ENCODE measurements at regions not wholly inside any gene's neighbourhood (a gene's known extent, or its start where the extent isn't known, plus 50 kb on each side); places are given as distances from the start of the nearest gene placed in this dataset.
"Not testable (repeated sequence)": the region's sequence is repeated elsewhere in the genome, so short reads cannot be mapped to it uniquely, and the experiment has no call there.

GRCh38 chr7:156509216-156509615, 131.4 kb upstream of the RNF32 start:
- no peak overlapping the region for H3K4me3 ChIP-seq (ENCODE audit: low read depth, low read length)
- no peak overlapping the region for H3K27ac ChIP-seq
- H3K9me3 ChIP-seq (ENCODE audit: severe bottlenecking): no peaks in the 10 kb centered on the region
- H3K36me3 ChIP-seq: no peaks in the 10 kb centered on the region
- DNase-seq: no peak
- H3K27me3 ChIP-seq (ENCODE audit: insufficient read depth, low read depth, severe bottlenecking): peaks cover 78% of the 10 kb centered on the region
- no peak for TF ChIP-seq CTCF (IDR thresholded peaks at IDR 0.05; ENCODE audit: low read depth, low read length)

DNA sequence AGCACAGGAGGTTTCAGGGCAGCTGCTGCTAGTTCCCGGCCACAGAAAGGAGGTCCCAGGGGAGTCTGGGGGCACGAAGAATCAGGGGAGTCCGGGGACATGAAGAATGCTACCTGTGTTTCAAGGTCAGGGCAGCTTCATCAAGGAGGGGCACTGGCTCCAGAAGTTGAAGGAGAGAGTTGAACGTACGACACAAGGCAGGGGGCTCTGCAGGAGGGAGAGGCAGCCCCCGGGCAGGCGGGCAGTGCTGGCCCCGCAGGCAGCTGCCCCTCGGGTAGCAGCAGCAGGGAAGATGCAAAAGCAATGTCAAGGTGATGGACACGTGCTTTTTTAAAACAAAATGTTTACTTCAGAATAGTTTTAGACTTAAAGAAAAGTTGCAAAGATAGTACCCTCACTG, 134.7 kb upstream of the RNF32 start:
- H3K36me3 ChIP-seq: no peaks in the 10 kb centered on the region
- no peak overlapping the region for H3K27ac ChIP-seq
- peaks cover 76% of the 10 kb centered on the region for H3K27me3 ChIP-seq (ENCODE audit: insufficient read depth, low read depth, severe bottlenecking)
- no peak for TF ChIP-seq CTCF (IDR thresholded peaks at IDR 0.05; ENCODE audit: low read depth, low read length)
- no peaks in the 10 kb centered on the region for H3K9me3 ChIP-seq (ENCODE audit: severe bottlenecking)
- no peak for DNase-seq
- H3K4me3 ChIP-seq (ENCODE audit: low read depth, low read length): no peak overlapping the region

DNA sequence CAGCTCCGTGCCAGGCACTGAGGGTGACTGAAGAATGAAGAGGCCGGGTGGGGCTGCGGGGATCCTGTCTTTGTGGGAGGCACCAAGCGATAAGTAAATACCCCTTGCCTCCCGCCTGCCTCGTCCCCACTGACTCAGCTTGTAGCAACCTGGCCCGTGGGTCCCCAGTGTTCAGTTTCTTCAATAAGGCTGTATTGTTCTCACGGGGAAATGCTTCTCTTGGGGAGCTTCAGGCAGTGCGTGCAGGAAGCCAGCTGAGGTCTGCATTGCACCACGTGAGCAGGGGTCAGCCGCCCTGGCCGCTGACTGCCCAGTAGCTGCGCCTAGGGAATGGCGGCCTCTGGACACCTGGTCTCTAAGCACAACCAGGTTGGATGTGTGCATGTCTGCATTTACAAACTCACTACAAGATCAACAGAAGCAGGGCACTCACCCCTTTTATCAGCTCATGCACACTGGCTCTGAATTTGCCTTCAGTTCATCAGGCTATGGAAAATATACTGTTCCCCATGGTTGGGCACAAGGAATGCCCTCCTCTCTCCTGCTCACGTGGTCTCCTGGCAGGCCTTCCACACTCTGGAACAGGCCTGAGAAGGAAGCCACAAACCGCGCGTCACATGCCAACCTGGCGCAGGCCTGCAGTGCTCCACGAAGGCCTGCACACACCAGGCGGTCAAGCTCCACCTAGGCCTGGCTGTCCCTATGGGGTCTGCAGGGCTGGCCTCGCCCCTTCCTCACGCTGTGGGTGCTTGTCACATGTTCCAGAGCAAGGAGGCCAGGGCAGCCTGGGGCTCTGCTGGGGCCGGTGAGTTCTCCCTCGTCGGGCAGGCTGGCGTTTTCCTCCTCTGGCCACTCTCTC, 135.7 kb upstream of the RNF32 start:
- no peak for TF ChIP-seq CTCF (IDR thresholded peaks at IDR 0.05; ENCODE audit: low read depth, low read length)
- no peaks in the 10 kb centered on the region for H3K36me3 ChIP-seq
- no peak overlapping the region for H3K27ac ChIP-seq
- no peak overlapping the region for H3K4me3 ChIP-seq (ENCODE audit: low read depth, low read length)
- H3K9me3 ChIP-seq (ENCODE audit: severe bottlenecking): no peaks in the 10 kb centered on the region
- H3K27me3 ChIP-seq (ENCODE audit: insufficient read depth, low read depth, severe bottlenecking): peaks cover 79% of the 10 kb centered on the region
- no peak for DNase-seq

DNA sequence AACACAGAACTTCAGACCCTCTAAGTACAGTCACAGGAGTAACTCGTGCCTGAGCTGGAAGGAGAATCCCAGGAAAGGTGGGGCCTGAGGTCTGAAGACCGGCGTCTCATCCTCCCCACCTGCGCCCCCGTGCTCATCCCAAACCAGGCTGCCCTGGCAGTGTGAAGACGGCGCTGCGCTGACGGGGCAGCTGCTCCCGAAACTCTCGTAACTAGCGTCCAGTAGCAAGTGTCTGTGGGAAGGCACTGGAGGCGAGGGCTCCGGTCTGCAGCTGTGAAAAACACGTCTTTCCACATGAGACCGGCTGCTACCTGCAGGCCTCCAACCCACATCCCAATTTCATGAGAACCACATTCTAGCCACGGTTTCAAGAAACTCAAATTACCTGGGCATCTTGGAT, 136.6 kb upstream of the RNF32 start:
- Histone ChIP-seq H3K27me3 (ENCODE audit: insufficient read depth, low read depth, severe bottlenecking) (peaks cover 82% of the 10 kb centered on the region), H3K4me3 (ENCODE audit: low read depth, low read length) (no peak overlapping the region), H3K36me3 (no peaks in the 10 kb centered on the region), H3K27ac (no peak overlapping the region), H3K9me3 (ENCODE audit: severe bottlenecking) (no peaks in the 10 kb centered on the region)
- no peak for TF ChIP-seq CTCF (IDR thresholded peaks at IDR 0.05; ENCODE audit: low read depth, low read length)
- no peak for DNase-seq

DNA sequence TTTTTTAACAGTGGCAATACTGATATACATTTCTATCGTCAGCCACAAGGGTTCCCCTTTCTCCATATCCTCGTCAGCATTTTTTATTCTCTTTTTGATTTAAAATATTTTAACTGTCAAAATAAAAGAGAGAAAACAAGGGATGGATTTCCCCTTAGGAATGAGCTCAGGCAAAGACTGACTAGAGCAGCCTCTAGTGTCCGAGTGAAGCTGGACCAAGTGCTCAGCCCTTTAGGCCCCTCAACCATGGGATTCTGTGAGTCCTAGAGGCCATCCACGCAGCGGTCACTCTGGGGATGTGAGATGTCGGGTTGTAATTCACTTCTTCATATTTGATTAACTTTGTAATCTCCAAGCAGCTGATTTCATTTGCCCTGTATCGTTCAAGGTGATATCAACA, 137.4 kb upstream of the RNF32 start:
- DNase-seq: no peak
- H3K27me3 ChIP-seq (ENCODE audit: insufficient read depth, low read depth, severe bottlenecking): peaks cover 78% of the 10 kb centered on the region

GRCh38 chr7:156501815-156502214, 138.8 kb upstream of the RNF32 start:
- DNase-seq; H3K27ac ChIP-seq; H3K9me3 ChIP-seq (ENCODE audit: severe bottlenecking); H3K36me3 ChIP-seq; H3K4me3 ChIP-seq (ENCODE audit: low read depth, low read length): not testable (repeated sequence)
- H3K27me3 ChIP-seq (ENCODE audit: insufficient read depth, low read depth, severe bottlenecking): peaks cover 78% of the 10 kb centered on the region

More for the DNA sequence above, 137.4 kb upstream of the RNF32 start:
- no peak overlapping the region for H3K27ac ChIP-seq
- no peak overlapping the region for H3K4me3 ChIP-seq (ENCODE audit: low read depth, low read length)
- no peak for TF ChIP-seq CTCF (IDR thresholded peaks at IDR 0.05; ENCODE audit: low read depth, low read length)
- H3K9me3 ChIP-seq (ENCODE audit: severe bottlenecking): no peaks in the 10 kb centered on the region
- no peaks in the 10 kb centered on the region for H3K36me3 ChIP-seq
